Activated B cell treated with CpG ODN at 0.5 μM for 24 hours (primary cell): ENCODE measurements at regions not wholly inside any gene's neighbourhood (a gene's known extent, or its start where the extent isn't known, plus 50 kb on each side); places are given as distances from the start of the nearest gene placed in this dataset.

Experiments used
- ATAC-seq: fragments of 200-7000 bp; cut with Tn5 transposase; one replicate; pipeline ENCODE4 v1.10.0; 2021; ENCODE audit warnings: low read depth, mild to moderate bottlenecking, moderate library complexity
- CTCF ChIA-PET: fragments of 350-600 bp; sonication (Branson Sonifier 250); formaldehyde crosslinking; loops from one replicate; lab custom pipeline; 2021; ENCODE audit warnings: antibody characterized with exemption; lab: Charles Lee
- POLR2A ChIA-PET: fragments of 350-600 bp; sonication (Branson Sonifier 250); formaldehyde crosslinking; loops from one replicate; lab custom pipeline; 2021; ENCODE audit warnings: antibody characterized with exemption; lab: Charles Lee
- DNase-seq: peaks from one replicate; pipeline ENCODE4 v3.0.0; 2022
- H3K27ac Mint-ChIP-seq: one replicate; pipeline ENCODE4 v1.8.0; 2020; ENCODE audit warnings: mixed read lengths
- H3K27me3 Mint-ChIP-seq: one replicate; pipeline ENCODE4 v1.8.0; 2021; ENCODE audit warnings: mixed read lengths
- H3K36me3 Mint-ChIP-seq: one replicate; pipeline ENCODE4 v1.8.0; 2021; ENCODE audit warnings: low read depth, mixed read lengths
- H3K4me1 Mint-ChIP-seq: one replicate; pipeline ENCODE4 v1.8.0; 2021; ENCODE audit warnings: mixed read lengths
- H3K4me3 Mint-ChIP-seq: one replicate; pipeline ENCODE4 v1.8.0; 2020; ENCODE audit warnings: mild to moderate bottlenecking, mixed read lengths
- H3K9me3 Mint-ChIP-seq: one replicate; pipeline ENCODE4 v1.8.0; 2020; ENCODE audit warnings: mixed read lengths
- CTCF ChIP-seq: fragments of 200-600 bp; IDR thresholded peaks from one replicate; pipeline ENCODE4 v1.8.0; 2022; ENCODE audit warnings: antibody characterized with exemption, mild to moderate bottlenecking
- intact Hi-C: fragments of 100-400 bp; cut with micrococcal nuclease; formaldehyde crosslinking; loops from one replicate; pipeline ENCODE4 v1.15.1; 2024

DNA sequence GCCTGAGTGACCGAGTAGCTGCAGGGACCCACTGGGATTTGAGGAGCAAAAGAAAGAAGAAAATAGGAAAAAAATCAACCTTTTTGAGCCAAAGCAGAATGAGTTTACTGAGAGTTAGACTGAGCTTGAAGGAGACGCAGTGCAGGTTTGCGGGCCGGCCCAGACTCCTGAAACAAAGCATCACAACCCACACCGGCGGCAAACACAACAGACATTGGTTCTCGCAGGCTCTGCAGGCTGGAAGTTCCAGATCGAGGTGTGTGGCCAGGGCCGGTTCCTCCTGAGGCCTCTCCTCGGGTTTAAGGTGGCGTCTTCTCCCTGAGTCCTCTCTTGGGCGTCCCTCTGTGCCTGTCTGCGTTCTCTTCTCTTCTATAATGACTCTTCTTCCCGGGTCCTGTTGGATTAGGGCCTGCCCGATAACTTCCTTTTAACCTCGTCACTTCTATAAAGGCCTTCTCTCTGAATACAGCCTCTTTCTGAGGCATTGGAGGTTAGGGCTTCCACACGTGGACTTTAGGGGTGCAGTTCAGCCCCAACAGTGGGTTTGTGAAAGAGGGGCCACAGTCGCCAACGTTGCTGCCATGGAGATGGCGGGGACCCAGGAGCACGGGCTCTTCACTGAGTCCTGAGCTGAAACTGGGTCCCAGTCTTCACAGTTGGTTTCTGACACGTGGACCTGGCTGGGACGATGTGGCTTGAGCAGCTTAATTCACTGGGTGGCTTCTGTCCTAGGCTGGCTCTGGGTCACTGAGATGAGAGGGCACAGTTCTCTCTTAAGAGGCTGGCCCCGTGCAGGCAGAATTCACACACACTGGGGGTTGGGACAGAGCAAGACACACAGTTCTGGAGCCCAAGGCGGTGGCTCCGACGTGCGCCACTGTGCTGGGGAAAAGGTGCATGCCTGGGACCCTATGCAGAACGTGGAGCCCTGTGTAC lies 1047.7 kb downstream of the BRD1 start:
- ChIA-PET POLR2A (no interaction called here), CTCF (no interaction called here)
- TF ChIP-seq CTCF: no peak
- intact Hi-C loops: no loop called here
- Mint-ChIP-seq H3K27ac (no peak overlapping the region), H3K4me3 (no peak overlapping the region), H3K36me3 (no peaks in the 10 kb centered on the region), H3K4me1 (no peaks in the 10 kb centered on the region), H3K9me3 (peaks cover 6% of the 10 kb centered on the region), H3K27me3 (no peaks in the 10 kb centered on the region)
- ATAC-seq: no peak
- DNase-seq: no peak

GRCh38 chr22:48779211-48779643 lies 1048.4 kb downstream of the BRD1 start:
- H3K27ac Mint-ChIP-seq: no peak overlapping the region
- ChIA-PET CTCF (no interaction called here), POLR2A (no interaction called here)
- no peaks in the 10 kb centered on the region for H3K4me1 Mint-ChIP-seq
- H3K36me3 Mint-ChIP-seq: no peaks in the 10 kb centered on the region
- no peak overlapping the region for H3K4me3 Mint-ChIP-seq
- no peaks in the 10 kb centered on the region for H3K27me3 Mint-ChIP-seq
- DNase-seq (no peak), ATAC-seq (no peak)
- intact Hi-C loops: no loop called here
- no peak for TF ChIP-seq CTCF
- peaks cover 6% of the 10 kb centered on the region for H3K9me3 Mint-ChIP-seq

DNA sequence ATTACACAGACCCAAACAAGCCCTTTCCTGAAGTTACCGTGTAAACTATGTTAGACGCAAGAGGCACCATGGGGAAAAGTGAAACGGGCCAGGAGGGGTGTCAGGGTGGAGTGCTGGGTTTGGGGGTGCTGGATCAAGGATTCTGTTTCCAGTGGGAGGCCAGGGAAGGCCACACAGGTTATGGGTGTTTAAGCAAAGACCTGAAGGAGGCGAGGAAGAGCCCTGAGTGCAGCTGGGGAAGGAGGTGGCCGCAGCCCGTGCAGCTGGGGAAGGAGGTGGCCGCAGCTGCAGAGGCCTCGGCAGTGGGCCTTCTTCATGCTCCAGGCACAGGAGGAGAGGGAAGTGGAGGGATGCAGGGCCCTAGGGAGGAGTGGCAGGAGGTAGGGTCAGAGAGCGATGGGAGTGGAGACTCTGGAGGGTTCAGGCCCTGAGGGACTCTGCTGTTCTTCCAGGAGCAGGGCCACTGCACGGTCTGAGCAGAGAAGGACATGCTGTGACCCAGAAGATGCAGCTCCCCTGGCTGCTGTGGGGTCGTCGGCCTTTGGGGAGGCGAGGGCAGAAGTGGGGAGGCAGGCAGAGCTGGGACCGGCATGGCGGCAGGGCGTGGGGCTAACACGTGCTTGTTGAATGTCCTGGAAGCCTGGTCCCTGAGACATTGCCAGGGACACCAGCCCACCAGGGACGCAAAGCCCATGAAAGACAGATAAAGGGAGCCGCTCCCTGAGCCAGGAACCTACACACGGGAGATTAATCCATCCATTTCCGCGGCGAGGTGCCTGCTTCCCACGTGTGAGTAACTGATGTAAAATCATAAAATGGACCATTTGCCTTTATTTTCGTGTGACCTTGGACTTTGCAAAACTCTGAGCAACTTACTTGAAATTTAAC lies 1049.1 kb downstream of the BRD1 start:
- Mint-ChIP-seq H3K27ac (no peak overlapping the region), H3K4me1 (no peaks in the 10 kb centered on the region), H3K4me3 (no peak overlapping the region), H3K9me3 (peaks cover 6% of the 10 kb centered on the region), H3K27me3 (no peaks in the 10 kb centered on the region), H3K36me3 (no peaks in the 10 kb centered on the region)
- DNase-seq (no peak), ATAC-seq (no peak)
- intact Hi-C loops: no loop called here
- CTCF ChIA-PET: no interaction called here
- POLR2A ChIA-PET: no interaction called here
- no peak for TF ChIP-seq CTCF

GRCh38 chr22:48772286-48772907 lies 1055.3 kb downstream of the BRD1 start:
- Mint-ChIP-seq H3K27me3 (no peaks in the 10 kb centered on the region), H3K9me3 (peaks cover 13% of the 10 kb centered on the region), H3K4me1 (no peaks in the 10 kb centered on the region), H3K27ac (no peak overlapping the region), H3K36me3 (no peaks in the 10 kb centered on the region), H3K4me3 (no peak overlapping the region)
- TF ChIP-seq CTCF: no peak
- POLR2A ChIA-PET: no interaction called here
- intact Hi-C loops: no loop called here
- no peak for ATAC-seq
- no peak for DNase-seq
- CTCF ChIA-PET: no interaction called here
